ENCODE measurements at regions not wholly inside any gene's neighbourhood (a gene's known extent, or its start where the extent isn't known, plus 50 kb on each side); places are given as distances from the start of the nearest gene placed in this dataset.

DNA sequence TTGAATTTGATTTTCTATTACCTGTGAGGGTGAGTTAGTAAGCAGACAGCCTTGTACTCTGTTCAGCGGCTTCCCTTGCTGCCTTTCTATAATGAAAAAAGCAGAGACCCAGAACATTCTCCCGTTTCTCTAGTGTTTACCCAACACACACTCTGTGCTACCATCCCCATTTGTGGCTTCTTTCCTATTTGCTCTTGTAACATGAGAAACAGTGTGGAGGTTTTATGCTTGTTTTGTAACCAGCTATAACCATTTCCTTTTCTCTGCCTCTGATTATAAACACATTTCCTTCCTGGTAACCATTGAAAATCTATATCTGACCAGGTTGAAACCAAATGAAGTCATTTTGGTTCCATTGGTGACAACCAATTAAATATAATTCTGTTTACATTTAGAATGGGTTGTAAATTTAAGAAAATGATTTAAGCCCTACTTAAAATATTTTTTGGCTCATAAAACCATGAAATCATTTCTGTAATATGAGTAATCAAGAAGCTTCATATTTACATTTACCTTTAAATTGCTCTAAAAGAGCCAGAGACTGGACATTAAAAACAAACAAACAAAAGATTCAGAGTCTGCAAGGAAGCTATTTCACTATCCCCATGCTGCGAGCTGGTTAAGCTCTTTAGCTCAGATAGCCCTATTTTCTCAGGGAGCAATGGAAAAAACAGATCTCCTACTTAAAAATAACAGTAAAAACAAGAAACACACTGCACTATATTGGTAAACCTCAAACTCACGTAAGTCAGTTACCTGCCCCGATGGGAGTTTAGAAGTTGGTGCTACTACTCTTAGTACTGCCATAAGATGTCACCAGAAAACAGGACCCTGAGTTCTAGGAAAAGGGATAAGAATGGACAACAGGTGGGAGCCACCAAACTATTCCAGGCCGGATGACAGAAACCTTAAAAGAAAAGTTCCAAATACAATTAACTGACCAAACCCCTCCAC is 206.5 kb upstream of the EEA1 start:
- DNase-seq: peak; percentile 60

DNA sequence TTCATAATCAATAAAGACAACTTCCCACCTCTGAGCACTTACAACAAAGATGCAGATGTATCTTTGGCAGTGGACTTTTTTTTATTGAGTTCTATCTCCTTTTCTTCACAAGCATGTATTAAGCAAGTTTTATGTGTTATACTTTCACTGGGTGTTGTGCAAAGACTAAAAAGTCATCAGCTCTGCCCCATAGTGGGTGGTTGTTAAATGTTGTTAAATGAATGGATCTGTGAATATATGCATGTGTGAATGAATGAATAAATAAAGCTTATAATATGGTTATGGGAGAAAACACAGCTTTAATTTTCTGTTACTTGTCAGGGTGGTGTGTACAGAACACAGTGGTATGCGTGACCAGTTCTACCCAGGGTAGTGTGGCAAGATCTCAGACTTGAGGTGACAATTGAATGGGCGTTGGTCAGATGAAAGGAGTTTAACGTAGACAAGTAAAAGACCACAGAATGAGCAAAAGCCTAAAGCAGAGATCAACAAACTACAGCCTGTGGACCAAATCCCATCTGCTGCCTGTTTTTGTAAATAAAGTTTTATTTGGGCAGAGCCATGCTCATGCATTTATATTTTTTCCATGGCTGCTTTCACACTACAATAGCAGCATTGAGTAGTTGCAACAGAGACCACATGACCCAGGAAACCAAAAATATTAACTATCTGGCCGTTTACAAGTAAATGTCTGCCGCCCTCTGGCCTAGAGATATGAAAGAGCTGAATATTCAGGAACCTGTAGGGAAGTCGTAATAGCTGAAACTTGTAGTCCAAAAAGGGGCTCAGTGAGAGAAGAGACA is 207.4 kb upstream of the EEA1 start:
- no peak for DNase-seq

DNA sequence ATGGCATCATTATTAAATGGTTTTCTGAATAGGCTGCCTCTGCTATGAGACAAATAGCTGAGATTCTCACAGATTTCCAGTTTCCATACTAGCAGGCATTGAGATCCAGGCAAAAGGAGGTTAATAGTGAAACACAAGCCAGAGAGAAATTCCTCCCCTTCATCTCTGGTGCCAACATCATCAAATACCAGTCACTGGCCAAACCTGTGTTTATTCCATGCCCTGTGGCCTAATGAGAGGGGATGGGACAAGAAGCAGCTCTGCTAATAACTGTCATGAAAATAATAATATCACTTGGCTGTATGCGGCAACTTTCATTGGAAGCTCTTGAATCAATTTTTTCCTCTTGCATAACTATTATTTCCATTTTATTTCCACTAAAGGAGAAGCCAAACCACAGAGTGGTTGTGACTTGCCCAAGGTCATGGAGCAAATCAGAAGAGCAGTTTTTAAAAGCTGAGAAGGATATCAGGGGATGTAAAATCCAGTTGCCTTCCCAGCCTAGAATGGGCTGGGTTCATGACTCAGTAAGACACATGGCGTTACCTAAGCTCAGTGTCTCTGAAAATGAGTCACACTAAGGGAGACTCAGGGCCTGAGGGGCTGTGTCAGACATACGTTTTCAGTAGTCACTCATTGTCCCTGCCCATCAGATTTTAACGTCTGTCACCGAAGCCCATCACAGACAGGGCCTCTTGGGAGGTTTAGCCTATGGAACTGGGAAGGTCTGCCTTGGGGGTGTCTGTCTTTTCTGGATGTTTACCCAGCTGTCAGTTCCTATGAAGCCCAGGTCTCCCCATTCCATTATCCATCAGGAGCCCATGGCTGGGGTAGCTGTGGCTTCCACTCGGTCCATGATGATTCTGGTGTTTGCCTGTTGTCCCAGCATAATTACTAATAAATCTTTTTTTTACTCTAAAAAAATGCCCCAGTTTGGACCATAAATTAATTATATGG is 208.8 kb upstream of the EEA1 start:
- DNase-seq: no peak

DNA sequence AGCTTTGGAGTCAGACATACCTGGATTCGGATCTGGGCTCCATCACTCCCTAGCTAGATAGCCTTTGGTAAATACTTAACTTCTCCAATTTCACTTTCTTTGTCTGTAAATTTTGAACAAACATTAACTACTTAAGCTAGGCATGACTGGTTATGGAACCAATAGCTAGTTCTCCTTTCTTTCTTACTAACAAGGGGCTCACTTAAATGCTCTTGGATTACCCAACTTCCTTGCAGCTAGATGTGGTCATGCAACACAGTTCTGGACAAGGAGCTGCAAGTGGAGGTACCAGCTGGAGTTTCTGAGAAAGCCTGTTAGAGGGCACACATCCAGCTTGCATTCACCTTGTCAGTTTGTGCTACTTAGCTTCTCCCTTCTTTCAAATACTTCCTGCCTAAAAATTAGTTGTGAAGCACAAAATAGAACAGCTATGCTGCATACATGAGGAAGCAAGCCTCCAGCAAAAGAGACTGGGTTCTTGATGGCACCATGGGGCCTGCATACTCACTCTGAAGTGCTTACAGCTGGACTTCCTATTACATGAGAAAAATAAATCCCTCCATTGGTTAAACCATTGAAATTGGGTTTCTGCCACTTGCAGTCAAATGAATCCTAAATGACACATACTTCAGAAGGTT is 210.1 kb upstream of the EEA1 start:
- DNase-seq: no peak

DNA sequence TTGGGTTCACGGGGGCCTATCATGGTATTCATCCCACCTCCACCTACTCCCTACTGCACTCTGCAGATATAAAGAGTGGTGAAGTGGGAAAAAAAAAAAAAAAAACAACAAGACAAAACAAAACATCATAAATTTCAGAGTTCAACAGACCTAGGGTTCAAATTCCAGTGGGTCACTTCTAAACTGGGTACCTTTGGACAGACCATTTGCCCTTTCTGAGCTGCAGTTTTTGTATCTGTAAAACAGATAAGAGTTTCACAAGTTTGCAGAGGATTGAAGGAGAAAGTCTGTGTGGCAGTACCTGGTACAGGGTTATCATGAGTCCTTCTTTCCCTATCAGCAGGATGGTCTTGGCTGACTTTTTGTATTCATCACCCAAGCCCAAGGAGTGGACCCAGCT is 211.2 kb upstream of the EEA1 start:
- no peak for DNase-seq

DNA sequence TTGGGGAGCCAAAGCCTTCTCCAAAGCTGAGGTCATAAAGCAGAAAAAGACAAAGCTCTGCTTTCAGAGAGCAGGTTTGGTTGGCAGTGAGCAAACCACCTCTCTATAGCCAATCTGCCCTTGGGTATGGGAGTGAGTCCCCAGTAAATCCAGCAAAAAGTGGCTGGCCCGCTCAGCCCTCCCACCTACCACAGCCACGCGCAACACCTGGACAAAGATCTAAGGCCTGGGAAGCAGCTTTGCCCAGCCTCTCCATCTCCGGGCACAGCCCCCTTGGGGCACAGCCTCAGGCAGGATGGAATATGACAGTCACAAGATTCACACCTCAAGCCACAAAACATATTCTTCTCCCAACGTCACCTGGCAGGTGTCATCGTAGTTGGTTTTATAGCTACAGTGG is 211.7 kb upstream of the EEA1 start:
- no peak for DNase-seq

DNA sequence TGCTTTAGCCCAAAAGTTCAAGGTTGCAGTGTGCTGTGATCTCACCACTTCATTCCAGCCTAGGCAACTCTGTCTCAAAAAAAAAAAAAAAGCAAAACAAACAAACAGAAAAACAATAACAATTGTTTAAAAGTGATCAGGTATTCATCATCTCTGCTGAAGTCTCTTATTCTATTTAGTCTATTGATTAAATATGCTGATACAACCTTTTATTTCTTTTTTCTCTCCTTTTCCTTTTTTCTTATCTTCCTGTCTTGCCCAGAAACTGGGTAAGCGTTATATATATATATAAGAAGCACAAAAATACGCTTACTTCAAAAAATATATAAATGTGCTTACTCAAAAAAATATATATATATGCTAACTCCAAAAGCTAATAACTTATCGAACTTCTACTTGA is 213.8 kb upstream of the EEA1 start:
- DNase-seq: no peak

DNA sequence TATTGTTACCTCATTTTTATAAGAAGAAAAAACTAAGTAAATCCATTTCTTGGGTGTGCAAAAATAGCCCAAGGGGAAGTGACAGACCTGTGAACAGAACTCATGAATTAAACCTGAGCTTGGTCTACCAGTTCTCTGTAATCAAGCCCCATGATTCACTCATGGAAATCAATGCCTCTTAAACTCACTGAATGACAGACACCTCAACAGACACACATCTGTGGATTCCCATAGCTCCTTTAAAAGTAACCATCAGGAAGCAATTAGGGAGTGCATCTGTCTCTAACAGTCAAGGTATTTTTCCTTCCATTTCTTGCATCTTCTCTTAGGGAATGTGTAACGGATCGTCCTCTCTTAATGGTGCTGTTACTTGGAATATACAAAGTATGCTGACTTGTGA is 215.0 kb upstream of the EEA1 start:
- no peak for DNase-seq

DNA sequence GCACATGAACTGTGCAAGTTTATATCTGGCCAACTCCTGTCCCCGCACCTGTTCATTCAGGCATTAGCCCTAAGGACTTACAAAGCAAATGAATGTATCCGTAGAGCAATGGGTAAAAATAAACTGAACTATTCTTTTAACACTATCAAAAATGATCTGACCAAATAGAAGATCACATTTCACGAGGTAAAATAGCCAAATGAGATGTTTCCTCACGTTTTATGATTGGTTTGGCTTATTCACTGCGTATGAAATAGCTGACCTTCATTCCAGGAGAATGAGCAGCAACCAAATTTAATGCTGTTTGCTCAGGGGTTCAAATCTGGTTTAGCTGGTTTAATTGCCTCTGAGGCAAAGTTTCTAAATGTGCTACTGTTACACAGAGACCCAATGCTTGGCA is 216.0 kb upstream of the EEA1 start:
- no peak for DNase-seq

DNA sequence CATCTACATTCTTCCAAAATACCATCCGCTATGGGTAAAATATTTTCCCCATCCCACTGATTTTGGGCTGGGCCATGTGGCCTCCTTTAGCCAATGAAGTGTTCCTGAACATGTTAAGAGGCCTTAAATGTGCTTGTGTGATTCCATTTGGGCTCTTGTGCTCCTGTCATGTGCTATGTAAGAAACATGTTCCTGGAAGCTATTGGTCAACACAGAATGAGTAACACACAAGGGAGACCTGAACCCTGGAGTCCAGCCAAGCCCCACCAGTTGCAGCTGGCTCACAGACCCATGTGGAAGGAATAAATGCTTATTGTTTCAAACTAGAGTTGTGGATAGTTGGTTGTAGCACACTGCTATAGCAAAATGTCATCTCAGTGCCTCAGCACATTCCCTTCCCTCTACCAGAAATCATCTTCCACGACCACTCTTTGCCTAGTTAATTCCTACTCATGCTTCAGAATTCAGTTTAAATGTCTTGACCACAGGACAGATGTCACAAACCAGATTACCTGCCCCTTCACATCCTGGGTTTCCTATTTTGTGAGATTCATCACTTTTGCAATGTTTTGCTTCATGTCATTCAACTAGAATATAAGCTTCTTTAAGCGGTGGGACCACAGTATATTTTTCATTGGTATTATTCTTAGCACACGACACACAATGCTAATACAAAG is 217.3 kb upstream of the EEA1 start:
- DNase-seq: no peak

DNA sequence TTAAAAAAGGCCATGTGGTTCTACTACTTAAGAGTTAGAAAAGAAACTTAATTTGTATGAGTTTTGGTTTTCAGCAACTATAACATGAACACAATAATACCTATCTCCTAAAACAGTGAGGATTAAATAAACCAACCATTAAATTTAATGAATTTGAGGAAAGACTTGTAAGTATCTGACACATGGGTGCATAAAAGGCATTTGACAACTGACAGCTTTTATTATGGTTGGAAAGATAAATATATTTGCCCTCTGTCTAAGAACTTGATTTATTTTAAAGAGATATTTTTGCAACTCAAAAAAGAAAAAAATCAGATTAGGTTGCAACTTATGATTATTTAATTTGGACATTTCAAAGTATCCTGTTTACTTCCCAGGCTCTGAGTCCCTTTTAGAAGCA is 217.9 kb upstream of the EEA1 start:
- no peak for DNase-seq

DNA sequence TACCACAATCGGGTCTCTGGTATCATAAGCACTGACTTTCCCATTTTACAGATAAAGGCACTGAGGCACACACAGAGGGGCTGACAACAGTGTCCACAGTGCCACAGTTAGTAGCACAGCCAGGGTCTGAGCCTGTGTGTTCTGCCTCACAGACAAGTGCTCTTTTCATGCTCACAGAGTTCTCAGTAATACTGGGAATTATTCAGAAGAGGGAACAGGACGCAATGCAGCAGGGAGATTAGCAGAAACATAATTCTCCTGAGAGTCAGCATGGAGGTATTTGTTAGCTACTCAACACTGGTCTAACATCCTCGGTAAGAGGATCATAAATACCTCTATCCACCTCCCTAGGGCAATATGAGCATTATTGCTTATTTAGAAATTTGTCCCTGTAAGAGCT is 219.3 kb upstream of the EEA1 start:
- DNase-seq: no peak

DNA sequence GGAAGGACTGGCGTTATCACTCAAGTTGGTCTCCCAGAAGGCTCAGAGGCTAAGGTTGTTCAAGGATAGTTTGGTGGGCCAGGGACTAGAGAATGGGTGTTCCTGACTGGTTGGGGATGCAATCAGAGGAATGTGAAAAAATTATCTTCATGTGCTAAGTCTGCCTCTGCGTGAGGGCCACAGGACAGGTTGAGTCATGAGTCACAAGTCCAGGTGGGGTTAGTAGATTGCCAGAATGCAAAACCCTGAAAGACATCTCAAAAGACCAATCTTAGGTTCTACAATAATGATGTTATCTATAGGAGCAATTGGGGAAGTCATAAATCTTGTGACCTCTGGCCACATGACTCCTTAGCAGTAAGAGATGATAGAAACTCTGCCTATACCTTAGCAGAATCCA is 220.1 kb upstream of the EEA1 start:
- no peak for DNase-seq

DNA sequence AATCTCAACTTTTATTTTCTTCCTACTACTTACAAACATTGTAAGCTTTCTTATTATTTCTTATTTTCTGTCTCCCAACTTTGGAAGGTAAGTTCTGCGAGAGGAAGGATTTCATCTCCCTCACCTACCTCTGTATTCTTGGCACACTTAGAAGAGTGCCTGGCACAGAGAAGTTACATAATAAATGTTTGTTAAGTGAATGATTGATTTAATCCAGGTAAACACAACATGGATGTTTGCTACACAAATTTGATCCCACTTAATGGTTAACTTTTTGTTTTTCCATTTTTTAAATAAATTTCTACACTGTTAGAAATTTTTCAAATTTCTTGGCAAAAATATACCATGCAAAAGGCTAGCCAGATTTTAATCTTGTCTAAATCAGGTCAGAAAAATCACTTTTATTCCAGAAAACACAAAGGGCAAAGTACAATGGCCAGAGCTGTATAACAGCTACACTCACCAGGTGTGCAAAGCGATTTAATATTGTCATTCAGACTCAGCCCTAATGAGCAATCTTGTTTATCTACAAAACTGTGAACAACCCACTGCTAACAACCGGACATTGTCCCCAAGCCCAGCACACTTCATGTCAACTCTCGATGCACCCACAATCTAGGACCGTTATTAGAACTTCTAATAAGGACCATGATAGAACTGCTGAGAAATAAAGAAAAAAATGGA is 222.1 kb upstream of the EEA1 start:
- DNase-seq: no peak

DNA sequence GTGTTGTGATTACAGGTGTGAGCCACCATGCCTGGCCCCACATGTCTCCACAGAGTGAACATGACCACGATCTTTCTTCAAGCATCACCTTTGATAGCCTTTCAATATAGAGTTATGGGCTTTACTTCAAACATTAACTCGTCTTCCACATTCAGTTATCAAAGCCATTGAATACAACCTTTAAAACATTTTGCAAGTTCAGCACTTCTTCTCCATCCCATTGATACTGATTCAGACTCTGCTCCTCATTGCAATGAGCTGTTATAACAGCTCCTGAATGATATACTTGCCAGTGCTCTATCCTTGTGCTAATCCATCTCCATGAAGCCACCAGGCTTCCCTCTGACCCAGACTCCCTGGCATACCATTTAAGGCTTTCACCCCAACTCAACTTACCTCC is 223.5 kb upstream of the EEA1 start:
- DNase-seq: no peak

DNA sequence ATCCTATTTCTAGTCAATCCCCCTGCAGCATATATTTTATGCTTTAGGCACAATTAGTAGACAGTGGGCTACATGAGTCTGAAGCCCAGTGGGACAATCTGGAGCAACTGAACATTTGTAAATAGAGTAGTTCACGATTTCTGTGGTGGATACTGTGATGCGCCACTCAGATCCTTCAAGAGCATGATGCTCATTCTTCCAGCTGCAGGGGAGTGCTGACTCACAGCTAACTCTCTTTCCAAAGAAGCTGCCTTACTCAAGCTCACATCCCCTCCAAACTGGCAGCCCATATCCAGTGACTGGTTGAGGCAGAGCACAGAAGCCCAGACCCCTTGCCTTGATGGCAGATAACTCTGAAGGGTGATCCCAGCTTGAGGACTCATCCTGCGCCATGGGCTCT is 224.2 kb upstream of the EEA1 start:
- DNase-seq: no peak

DNA sequence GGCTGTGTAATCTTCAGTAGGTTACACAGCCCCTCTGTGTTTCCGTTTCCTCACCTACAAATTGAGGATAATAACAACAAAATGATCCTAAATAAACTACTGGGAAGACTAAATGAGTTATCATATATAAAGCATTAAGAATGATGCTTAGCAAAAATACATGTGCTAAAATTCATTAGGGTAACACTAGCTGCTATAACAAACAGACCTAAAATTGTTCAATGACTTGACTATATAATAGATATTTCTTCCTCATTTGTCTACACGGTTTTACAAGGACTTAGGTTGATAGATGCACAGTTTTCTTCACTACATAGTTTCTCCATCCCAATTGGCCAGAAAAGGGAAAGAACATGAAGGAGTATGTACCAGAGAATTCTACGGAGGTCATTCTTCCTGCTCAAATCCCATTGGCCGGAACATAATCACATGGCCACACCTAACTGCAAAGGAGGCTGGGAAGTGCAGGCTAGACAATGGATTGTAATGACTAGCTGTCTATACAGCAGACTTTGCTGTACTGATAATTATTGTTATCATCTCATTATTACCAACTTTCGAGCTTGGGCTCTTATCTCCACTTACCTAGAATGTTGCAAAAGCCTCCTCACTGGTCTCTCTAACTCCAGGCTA is 223.5 kb upstream of the NUDT4 start:
- DNase-seq: no peak

DNA sequence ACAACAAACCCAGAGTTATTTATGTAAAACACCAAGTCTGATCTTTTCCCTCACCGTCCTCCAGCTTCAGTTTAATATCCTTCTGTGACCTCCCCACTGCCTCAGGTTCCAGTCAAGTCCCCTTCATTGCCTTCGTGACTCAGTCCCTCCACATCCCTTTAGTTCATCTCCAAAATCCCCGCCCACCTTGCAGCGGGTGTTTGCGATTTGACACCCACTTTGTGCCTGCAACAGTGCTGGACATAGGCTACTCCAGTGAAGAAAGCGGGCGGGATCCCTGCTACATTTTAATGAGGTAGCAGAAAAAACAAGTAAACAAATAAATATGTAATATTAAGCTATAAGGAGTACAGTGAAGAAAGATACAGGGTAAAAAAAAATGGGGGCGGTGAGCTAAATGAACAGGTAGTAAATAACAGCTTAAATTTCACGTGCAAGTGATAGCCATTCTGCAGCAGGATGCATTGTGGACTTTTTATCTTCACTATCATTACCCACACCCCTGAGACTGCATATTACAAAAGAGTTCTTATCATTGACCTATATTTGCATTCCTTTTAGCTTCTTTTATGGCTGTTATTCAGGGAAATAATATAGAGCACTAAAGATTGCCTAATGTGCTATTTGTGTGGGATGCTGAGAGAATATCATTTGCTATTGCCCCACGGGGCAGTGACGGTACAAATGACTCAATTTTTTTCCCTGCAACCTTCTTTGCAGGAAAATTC is 222.8 kb upstream of the NUDT4 start:
- DNase-seq: peak; percentile 26

DNA sequence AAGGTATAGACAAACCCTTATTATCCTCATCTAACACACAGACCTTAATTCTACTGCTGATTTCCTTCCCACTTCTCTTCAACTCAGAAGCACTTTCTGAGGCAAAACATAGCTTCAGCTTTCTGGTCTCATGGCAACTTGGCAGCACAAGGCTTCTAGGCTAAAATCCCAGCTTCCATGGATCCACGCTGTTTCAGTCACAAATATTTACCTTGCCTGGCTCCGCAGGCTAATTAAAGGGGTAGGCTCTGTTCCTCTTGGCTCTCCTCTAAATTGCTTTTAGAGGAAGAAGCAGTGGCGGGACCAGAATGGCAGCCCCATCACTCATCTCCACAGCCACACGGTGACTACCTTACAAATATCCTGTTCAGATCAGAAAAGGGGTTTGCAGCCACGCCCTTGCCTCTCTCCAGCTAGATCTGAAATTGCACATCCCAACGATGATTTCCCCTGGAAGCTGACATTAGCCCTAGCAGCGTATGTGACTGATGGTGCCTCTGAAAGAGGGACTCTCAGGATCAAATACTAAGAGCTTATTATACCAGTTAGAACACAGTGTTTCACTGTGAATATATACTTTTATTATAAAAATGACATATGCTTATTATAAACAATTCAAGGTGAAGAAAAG is 221.5 kb upstream of the NUDT4 start:
- DNase-seq: no peak

DNA sequence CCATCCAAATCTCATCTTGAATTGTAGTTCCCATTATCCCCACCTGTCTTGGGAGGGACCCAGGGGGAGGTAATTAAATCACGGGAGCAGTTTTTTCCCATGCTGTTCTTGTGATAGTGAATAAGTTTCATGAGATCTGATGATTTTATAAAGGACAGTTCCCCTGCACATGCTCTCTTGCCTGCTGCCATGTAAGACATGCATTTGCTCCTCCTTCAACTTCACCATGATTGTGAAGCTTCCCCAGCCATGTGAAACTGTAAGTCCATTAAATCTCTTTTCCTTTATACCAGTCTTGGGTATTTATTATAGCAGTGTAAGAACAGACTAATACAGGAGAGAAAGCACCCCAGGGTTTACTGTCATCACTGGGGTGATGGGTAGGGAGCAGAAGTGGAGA is 220.4 kb upstream of the NUDT4 start:
- DNase-seq: no peak

All from NCI-H1436 (cell line).